Lower leg skin (tissue), 3 donors: ENCODE measurements at regions not wholly inside any gene's neighbourhood (a gene's known extent, or its start where the extent isn't known, plus 50 kb on each side); places are given as distances from the start of the nearest gene placed in this dataset.

ENCODE experiments used
- POLR2A ChIP-seq, 2 donors: fragments of 450-650 bp; IDR thresholded peaks; one replicate each; pipeline ENCODE4 v1.6.1; 2016 to 2017; ENCODE audit warnings: antibody characterized with exemption in 2 of 2, mild to moderate bottlenecking in 1 of 2, moderate library complexity in 1 of 2
- TF ChIP-seq, protein P1 (sequence below), 3 donors: fragments of 450-650 bp; IDR thresholded peaks; one replicate each; pipeline ENCODE4 v1.5.1; 2016; ENCODE audit warnings: antibody characterized with exemption in 3 of 3, mild to moderate bottlenecking in 3 of 3, moderate library complexity in 2 of 3

DNA sequence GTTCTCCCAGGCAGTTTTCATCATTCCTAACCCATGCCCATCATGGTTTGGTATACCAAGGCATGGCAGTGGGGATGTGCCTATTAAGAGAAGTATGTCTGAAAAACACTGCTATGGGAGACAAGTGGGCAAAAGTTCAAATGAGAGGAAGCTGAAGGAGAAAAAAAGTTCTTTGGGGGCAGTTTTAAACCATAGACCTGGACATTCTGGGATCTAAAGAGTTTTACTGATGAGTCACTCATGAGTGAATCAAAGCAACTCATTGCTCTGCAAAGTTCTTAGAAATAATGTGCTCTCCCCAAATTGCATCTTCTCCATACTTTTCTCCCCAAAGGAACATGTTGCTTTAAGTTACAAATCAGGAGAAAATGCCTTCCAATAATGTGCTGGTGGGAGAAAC lies 256.9 kb upstream of the MTPN start:
- TF ChIP-seq, protein P1, sequence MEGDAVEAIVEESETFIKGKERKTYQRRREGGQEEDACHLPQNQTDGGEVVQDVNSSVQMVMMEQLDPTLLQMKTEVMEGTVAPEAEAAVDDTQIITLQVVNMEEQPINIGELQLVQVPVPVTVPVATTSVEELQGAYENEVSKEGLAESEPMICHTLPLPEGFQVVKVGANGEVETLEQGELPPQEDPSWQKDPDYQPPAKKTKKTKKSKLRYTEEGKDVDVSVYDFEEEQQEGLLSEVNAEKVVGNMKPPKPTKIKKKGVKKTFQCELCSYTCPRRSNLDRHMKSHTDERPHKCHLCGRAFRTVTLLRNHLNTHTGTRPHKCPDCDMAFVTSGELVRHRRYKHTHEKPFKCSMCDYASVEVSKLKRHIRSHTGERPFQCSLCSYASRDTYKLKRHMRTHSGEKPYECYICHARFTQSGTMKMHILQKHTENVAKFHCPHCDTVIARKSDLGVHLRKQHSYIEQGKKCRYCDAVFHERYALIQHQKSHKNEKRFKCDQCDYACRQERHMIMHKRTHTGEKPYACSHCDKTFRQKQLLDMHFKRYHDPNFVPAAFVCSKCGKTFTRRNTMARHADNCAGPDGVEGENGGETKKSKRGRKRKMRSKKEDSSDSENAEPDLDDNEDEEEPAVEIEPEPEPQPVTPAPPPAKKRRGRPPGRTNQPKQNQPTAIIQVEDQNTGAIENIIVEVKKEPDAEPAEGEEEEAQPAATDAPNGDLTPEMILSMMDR (IDR thresholded peaks at IDR 0.05), result no peak
- TF ChIP-seq POLR2A (IDR thresholded peaks at IDR 0.05), result no peak
